GM18858 (cell line): ENCODE measurements at regions not wholly inside any gene's neighbourhood (a gene's known extent, or its start where the extent isn't known, plus 50 kb on each side); places are given as distances from the start of the nearest gene placed in this dataset.
"Not testable (repeated sequence)": the region's sequence is repeated elsewhere in the genome, so short reads cannot be mapped to it uniquely, and the experiment has no call there.

Source experiments
- ATAC-seq: cut with Tn5 transposase; IDR thresholded peaks from one replicate; pipeline ENCODE4 v1.9.1; 2021; ENCODE audit not compliant: unreplicated experiment

GRCh38 chr2:111315188-111315917 is 194.6 kb downstream of the BCL2L11 start:
- not testable (repeated sequence) for ATAC-seq

- ATAC-seq, result not testable (repeated sequence)
Measured at GRCh38 chr2:111316221-111316741, 195.6 kb downstream of the BCL2L11 start.

- ATAC-seq, result not testable (repeated sequence)
Measured at GRCh38 chr2:111316881-111317549, 196.3 kb downstream of the BCL2L11 start.

- not testable (repeated sequence) for ATAC-seq
Measured at GRCh38 chr2:111319552-111319951, 198.8 kb downstream of the BCL2L11 start.

GRCh38 chr2:111320264-111320663 is 199.6 kb downstream of the BCL2L11 start:
- not testable (repeated sequence) for ATAC-seq

GRCh38 chr2:111320965-111321364 is 200.3 kb downstream of the BCL2L11 start:
- not testable (repeated sequence) for ATAC-seq

- not testable (repeated sequence) for ATAC-seq
Measured at GRCh38 chr2:111323384-111323783, 202.7 kb downstream of the BCL2L11 start.

GRCh38 chr2:111327726-111328125 is 207.0 kb downstream of the BCL2L11 start:
- ATAC-seq, result not testable (repeated sequence)

- ATAC-seq, result not testable (repeated sequence)
Measured at GRCh38 chr2:111329309-111329708, 208.6 kb downstream of the BCL2L11 start.

- not testable (repeated sequence) for ATAC-seq
Measured at GRCh38 chr2:111331099-111331724, 210.5 kb downstream of the BCL2L11 start.

- ATAC-seq, result not testable (repeated sequence)
Measured at GRCh38 chr2:111335220-111335907, 214.7 kb downstream of the BCL2L11 start.

- ATAC-seq, result not testable (repeated sequence)
Measured at GRCh38 chr2:111338474-111338873, 217.8 kb downstream of the BCL2L11 start.

GRCh38 chr2:111339476-111339875 is 218.8 kb downstream of the BCL2L11 start:
- ATAC-seq, result not testable (repeated sequence)

- not testable (repeated sequence) for ATAC-seq
Measured at GRCh38 chr2:111344590-111344989, 223.9 kb downstream of the BCL2L11 start.

- ATAC-seq, result not testable (repeated sequence)
Measured at GRCh38 chr2:111345439-111345838, 224.7 kb downstream of the BCL2L11 start.

GRCh38 chr2:111346018-111346930 is 225.6 kb downstream of the BCL2L11 start:
- not testable (repeated sequence) for ATAC-seq

- ATAC-seq, result not testable (repeated sequence)
Measured at GRCh38 chr2:111347695-111348094, 227.0 kb downstream of the BCL2L11 start.

GRCh38 chr2:111348316-111348715 is 227.6 kb downstream of the BCL2L11 start:
- ATAC-seq, result not testable (repeated sequence)

- ATAC-seq, result not testable (repeated sequence)
Measured at GRCh38 chr2:111355022-111355817, 234.5 kb downstream of the BCL2L11 start.
